Lung (tissue), 11 donors: ENCODE measurements at regions not wholly inside any gene's neighbourhood (a gene's known extent, or its start where the extent isn't known, plus 50 kb on each side); places are given as distances from the start of the nearest gene placed in this dataset.

Source experiments
- ATAC-seq: fragments of 200-7000 bp; cut with Tn5 transposase; one replicate; pipeline ENCODE4 v1.9.1; 2020; ENCODE audit warnings: moderate number of reproducible peaks; ENCODE audit not compliant: insufficient read depth, low FRiP score
- DNase-seq, 3 donors: peaks; one replicate each; pipeline ENCODE4 v3.0.0-alpha.2; 2013 to 2017
- H3K27ac ChIP-seq, 2 donors: one replicate each; pipeline ENCODE4 v1.5.1; 2013; ENCODE audit warnings: mild to moderate bottlenecking in 2 of 2, moderate library complexity in 2 of 2, control low read depth in 1 of 2, inconsistent platforms in 1 of 2, low read depth in 1 of 2, low read length in 1 of 2
- H3K27me3 ChIP-seq, 3 donors: one replicate each; pipeline ENCODE4 v1.5.1; 2013; ENCODE audit warnings: low read length in 2 of 3; ENCODE audit not compliant: control insufficient read depth in 3 of 3, insufficient read depth in 3 of 3
- H3K36me3 ChIP-seq, 4 donors: one replicate each; pipeline ENCODE4 v1.5.1; 2013; ENCODE audit warnings: low read length in 4 of 4, mild to moderate bottlenecking in 1 of 4, moderate library complexity in 1 of 4; ENCODE audit not compliant: control insufficient read depth in 4 of 4, insufficient read depth in 4 of 4
- H3K4me1 ChIP-seq, 5 donors: one replicate each; pipeline ENCODE4 v1.5.1; 2013; ENCODE audit warnings: low read length in 5 of 5, mild to moderate bottlenecking in 2 of 5, moderate library complexity in 1 of 5; ENCODE audit not compliant: control insufficient read depth in 5 of 5, insufficient read depth in 5 of 5
- H3K4me3 ChIP-seq: one replicate; pipeline ENCODE4 v1.5.1; 2013; ENCODE audit warnings: mild to moderate bottlenecking, control low read depth, moderate library complexity
- H3K9ac ChIP-seq, 2 donors: one replicate each; pipeline ENCODE4 v1.5.1; 2013; ENCODE audit warnings: low read length in 2 of 2, control low read depth in 1 of 2; ENCODE audit not compliant: insufficient read depth in 1 of 2
- H3K9me3 ChIP-seq, 4 donors: one replicate each; pipeline ENCODE4 v1.5.1; 2013; ENCODE audit warnings: low read length in 3 of 4, mild to moderate bottlenecking in 1 of 4, moderate library complexity in 1 of 4; ENCODE audit not compliant: control insufficient read depth in 4 of 4, insufficient read depth in 3 of 4
- WGBS, 2 donors: extraction: QIAGEN DNeasy Blood & Tissue Kit; methylation state at CpG; one replicate each; pipeline ENCODE4 v1.1.7; 2013; 5-methylcytosine and 5-hydroxymethylcytosine counted together
- TF ChIP-seq, protein P1 (sequence below): IDR thresholded peaks from 2 replicates; pipeline ENCODE4 v1.5.1; 2012; ENCODE audit warnings: mild to moderate bottlenecking; ENCODE audit errors: control extremely low read depth, extremely low read depth
- donor health status: control.
- donor health status: control.
- donor health status: Bipolar disorder and iron deficiency.
- donor health status: healthy.
- donor health status: DM: yes; HTN: yes; CAD: no.

- H3K27me3 ChIP-seq, result no peaks in the 10 kb centered on the region
- TF ChIP-seq, protein P1, sequence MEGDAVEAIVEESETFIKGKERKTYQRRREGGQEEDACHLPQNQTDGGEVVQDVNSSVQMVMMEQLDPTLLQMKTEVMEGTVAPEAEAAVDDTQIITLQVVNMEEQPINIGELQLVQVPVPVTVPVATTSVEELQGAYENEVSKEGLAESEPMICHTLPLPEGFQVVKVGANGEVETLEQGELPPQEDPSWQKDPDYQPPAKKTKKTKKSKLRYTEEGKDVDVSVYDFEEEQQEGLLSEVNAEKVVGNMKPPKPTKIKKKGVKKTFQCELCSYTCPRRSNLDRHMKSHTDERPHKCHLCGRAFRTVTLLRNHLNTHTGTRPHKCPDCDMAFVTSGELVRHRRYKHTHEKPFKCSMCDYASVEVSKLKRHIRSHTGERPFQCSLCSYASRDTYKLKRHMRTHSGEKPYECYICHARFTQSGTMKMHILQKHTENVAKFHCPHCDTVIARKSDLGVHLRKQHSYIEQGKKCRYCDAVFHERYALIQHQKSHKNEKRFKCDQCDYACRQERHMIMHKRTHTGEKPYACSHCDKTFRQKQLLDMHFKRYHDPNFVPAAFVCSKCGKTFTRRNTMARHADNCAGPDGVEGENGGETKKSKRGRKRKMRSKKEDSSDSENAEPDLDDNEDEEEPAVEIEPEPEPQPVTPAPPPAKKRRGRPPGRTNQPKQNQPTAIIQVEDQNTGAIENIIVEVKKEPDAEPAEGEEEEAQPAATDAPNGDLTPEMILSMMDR, result no peak
- H3K9me3 ChIP-seq, result peaks cover 0 to 3% (median 0%) of the 10 kb centered on the region in 4 donors
- DNase-seq (no peak), ATAC-seq (no peak)
- H3K27ac ChIP-seq, result no peak overlapping the region
- H3K4me1 ChIP-seq, result no peaks in the 10 kb centered on the region
- H3K4me3 ChIP-seq, result no peak overlapping the region
- H3K36me3 ChIP-seq, result no peaks in the 10 kb centered on the region
- WGBS, 2 donors, result 52 to 60% methylated on average over 4 of the region's 4 CpGs
- no peak overlapping the region for H3K9ac ChIP-seq
Measured at GRCh38 chr3:135310317-135310716, 515.3 kb downstream of the EPHB1 start.

- ATAC-seq, result no peak
- DNase-seq, result no peak
- Histone ChIP-seq H3K4me1 (no peaks in the 10 kb centered on the region), H3K9ac (no peak overlapping the region), H3K36me3 (no peaks in the 10 kb centered on the region), H3K27ac (no peak overlapping the region), H3K9me3 (no peaks in the 10 kb centered on the region), H3K4me3 (no peak overlapping the region), H3K27me3 (no peaks in the 10 kb centered on the region)
- 71 to 86% methylated on average over 5 of the region's 5 CpGs for WGBS, 2 donors
- TF ChIP-seq, protein P1, result no peak
Measured at GRCh38 chr3:135311699-135312098, 516.6 kb downstream of the EPHB1 start.

DNA sequence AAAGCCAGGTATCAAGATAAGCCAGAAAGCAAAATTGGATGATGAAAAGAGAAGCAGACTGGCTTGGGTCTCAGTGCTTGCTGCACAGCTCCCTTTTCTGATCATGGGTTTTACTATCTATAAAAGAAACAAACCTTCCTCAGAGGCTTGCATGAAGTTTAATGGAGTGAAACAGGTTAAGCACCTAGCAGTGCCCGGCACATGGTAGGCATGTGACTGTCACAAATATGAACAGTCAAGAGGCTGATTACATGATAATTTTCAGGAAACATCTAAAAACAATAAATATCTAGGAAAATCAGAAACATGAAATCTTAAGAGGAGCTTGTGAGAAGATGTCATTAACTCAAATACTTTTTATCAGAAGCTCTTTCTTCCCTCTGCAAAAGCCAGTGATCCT, 519.2 kb downstream of the EPHB1 start:
- TF ChIP-seq, protein P1, result no peak
- DNase-seq, result no peak
- Histone ChIP-seq H3K9me3 (no peaks in the 10 kb centered on the region), H3K27ac (no peak overlapping the region), H3K36me3 (no peaks in the 10 kb centered on the region), H3K4me1 (no peaks in the 10 kb centered on the region), H3K9ac (no peak overlapping the region), H3K4me3 (no peak overlapping the region), H3K27me3 (no peaks in the 10 kb centered on the region)
- ATAC-seq, result no peak
- 89 to 90% methylated on average over 1 of the region's 1 CpG for WGBS, 2 donors

DNA sequence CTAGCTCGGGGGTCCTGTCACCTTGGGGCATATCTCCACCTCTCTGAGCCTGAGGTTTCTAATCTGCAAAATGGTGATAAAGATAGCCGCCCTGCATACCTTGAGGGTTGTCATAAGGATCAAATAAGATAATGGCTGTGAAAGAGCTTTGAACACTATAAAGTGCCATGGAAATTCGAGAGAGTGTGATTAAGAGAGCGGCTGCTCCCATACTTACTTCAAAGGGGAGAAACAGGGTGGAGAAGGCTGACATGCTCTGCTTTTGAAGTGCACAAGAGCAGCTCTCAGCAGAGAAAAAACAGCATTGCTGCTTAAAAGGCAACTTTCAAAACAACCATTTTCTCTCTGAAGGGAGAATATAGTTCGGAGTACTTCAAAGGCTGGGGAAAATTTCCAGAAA, 529.2 kb downstream of the EPHB1 start:
- Histone ChIP-seq H3K27me3 (peaks cover 0 to 2% (median 0%) of the 10 kb centered on the region in 3 donors), H3K9ac (no peak overlapping the region), H3K4me3 (no peak overlapping the region), H3K27ac (no peak overlapping the region), H3K9me3 (no peaks in the 10 kb centered on the region), H3K36me3 (no peaks in the 10 kb centered on the region), H3K4me1 (no peaks in the 10 kb centered on the region)
- TF ChIP-seq, protein P1, result no peak
- DNase-seq, result peak in 1 of 3 donors; percentile 60
- WGBS, 2 donors, result 40 to 51% methylated on average over 5 of the region's 5 CpGs
- no peak for ATAC-seq
